ENCODE measurements at regions not wholly inside any gene's neighbourhood (a gene's known extent, or its start where the extent isn't known, plus 50 kb on each side); places are given as distances from the start of the nearest gene placed in this dataset.

GRCh38 chr19:5216141-5216847 lies 124.3 kb downstream of the PTPRS start:
- no peak for DNase-seq (ENCODE audit: low read depth)

GRCh38 chr19:5215431-5215830 lies 125.2 kb downstream of the PTPRS start:
- no peak for DNase-seq (ENCODE audit: low read depth)

GRCh38 chr19:5214902-5215301 lies 125.7 kb downstream of the PTPRS start:
- no peak for DNase-seq (ENCODE audit: low read depth)

GRCh38 chr19:5214371-5214770 lies 126.2 kb downstream of the PTPRS start:
- no peak for DNase-seq (ENCODE audit: low read depth)

DNA sequence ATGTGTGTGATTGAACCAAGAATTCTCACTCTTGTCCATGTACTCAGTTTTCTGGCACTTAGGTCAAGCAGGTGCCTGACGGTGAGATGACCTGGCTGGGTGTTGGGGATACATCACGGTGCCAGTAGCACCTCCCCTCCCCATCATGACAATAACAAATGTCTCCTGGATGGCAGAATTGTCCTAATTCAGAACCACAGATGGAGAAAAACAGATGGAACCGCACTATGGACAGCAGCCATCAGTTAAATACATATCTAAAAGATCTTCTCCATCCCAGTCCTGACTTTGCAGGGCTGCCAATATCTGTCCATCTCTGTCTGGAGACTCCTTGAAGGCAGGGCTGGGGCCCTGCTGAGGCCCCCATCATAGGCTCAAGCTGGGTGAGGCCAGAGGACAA lies 126.9 kb downstream of the PTPRS start:
- DNase-seq (ENCODE audit: low read depth) = no peak

- no peak for DNase-seq (ENCODE audit: low read depth)
Observed at GRCh38 chr19:5212101-5212500, 128.5 kb downstream of the PTPRS start.

GRCh38 chr19:5211217-5211822 lies 129.3 kb downstream of the PTPRS start:
- DNase-seq (ENCODE audit: low read depth) = no peak

GRCh38 chr19:5210556-5210955 lies 130.1 kb downstream of the PTPRS start:
- no peak for DNase-seq (ENCODE audit: low read depth)

DNA sequence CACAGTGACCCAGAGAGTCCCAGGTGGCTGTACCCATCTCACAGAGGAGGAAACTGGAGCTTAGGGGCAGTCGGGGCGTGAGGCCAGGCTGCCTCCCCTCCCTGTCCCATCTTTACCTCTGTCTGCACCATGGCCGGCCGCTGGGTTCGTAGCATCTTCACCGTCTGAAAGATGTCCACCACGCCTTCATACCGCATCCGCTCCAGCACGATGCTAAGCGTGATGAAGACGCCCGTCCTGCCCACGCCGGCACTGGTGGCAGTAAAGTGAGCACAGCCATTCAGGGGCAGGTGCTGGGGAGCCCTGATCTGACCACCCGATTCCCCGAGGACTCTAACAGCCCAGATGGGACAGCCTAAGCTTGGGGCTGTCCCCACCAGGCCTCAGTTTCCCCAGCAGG lies 132.8 kb downstream of the PTPRS start:
- no peak for DNase-seq (ENCODE audit: low read depth)

- no peak for DNase-seq (ENCODE audit: low read depth)
Observed at GRCh38 chr19:5206751-5207075, 133.9 kb downstream of the PTPRS start.

DNA sequence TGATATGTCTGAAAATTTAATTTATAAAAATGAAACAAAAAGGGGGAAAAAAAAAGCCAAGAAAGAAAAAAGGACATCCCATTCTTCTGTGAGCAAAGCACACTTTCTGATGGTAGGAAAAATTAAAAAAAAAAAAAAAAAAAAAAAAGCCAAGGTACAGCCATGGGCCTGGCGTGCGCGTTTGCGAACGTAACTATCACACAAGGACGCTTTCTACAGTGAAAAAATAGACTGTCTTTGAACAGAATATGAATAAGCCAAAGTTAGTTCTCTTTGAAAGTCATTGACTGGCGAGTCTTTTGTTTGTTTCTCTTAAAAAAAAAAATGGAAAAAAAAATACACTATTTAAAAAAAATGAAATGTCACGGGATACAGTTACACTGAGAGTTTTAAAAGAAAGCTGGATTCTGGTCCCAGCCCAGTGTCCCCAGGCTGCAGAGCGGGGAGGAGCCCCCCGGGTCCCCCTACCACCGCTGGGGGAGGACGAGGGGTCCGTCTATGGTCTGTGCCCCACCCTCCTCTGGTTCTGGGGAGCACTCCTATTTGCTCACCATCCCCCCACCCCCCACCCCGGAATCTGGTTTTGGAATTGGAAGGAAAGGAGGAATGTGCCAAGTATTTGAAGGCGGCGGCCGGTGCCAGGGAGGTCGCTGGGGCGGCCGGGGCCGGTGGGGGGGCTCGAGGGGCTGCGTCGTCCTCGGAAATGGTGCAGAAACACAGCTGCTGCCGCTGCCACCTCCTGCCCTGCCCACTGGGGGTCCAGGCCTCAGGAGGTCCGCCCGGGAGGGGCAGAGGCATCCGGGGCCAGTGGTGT lies 134.5 kb downstream of the PTPRS start:
- DNase-seq (ENCODE audit: low read depth) = no peak

DNA sequence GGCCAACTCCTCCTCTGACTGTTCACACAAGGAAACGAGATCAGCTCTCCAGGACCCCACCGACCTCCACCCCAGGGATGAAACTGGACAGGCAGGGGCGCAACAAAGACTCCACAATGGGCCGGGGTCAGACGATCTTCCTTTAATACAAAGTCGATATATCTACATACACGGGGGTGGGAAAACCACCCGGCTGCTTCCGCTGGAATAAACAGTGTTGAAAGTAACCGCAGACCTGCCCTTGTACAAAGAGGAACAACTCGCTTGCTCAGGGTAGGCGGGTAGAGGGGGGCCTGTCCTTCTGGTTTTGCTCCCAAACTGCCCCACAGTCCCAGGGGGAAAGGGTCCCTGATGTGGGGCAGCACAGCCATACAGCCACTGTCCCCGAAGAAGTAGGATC lies 135.2 kb downstream of the PTPRS start:
- DNase-seq (ENCODE audit: low read depth) = no peak

DNA sequence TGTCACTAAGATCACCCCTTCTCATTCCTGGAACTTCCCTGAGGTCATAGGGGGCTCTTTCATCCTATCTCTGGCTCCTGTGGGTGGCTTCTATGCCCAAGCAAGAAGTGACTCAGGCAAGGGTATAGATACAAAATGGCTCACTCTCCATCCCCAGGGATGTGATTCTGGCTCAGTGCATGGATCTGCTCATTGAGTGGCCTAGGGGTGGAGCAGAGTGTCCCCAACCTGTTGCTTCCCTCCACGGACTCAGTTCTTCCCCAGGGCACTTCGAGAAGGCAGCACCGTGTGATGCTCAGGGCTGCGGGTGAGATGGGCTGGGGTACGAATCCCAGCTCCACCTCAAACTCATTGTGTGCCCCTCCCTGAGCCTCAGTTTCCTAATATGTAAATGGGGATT lies 136.4 kb downstream of the PTPRS start:
- no peak for DNase-seq (ENCODE audit: low read depth)
